Prostate gland (tissue), 2 donors: ENCODE measurements at regions not wholly inside any gene's neighbourhood (a gene's known extent, or its start where the extent isn't known, plus 50 kb on each side); places are given as distances from the start of the nearest gene placed in this dataset.

ENCODE experiments used
- DNase-seq: peaks from one replicate; pipeline ENCODE4 v3.0.0-alpha.2; 2019; ENCODE audit warnings: low spot score
- H3K27ac ChIP-seq, 2 donors: fragments of 200-600 bp; sonication (generic); 2 replicates each; pipeline ENCODE4 v1.5.1; 2017 to 2019
- H3K27me3 ChIP-seq: fragments of 200-600 bp; sonication (generic); replicated peaks from 2 replicates; pipeline ENCODE4 v1.5.1; 2019; ENCODE audit not compliant: insufficient read depth
- H3K36me3 ChIP-seq, 2 donors: fragments of 200-600 bp; sonication (generic); 1 replicate in 1 of 2; 2 replicates in 1 of 2; pipeline versions ENCODE4 v1.5.1 to v1.8.1; 2017 to 2019
- H3K4me1 ChIP-seq: fragments of 200-600 bp; sonication (generic); replicated peaks from 2 replicates; pipeline ENCODE4 v1.5.1; 2019
- H3K4me3 ChIP-seq, 2 donors: fragments of 200-600 bp; sonication (generic); 2 replicates each; pipeline ENCODE4 v1.5.1; 2017 to 2019
- H3K9me3 ChIP-seq: fragments of 200-600 bp; sonication (generic); 2 replicates; pipeline ENCODE4 v1.5.1; 2017
- POLR2A ChIP-seq: fragments of 450-650 bp; IDR thresholded peaks from one replicate; pipeline ENCODE4 v1.6.1; 2016; ENCODE audit warnings: antibody characterized with exemption, mild to moderate bottlenecking
- POLR2AphosphoS5 ChIP-seq: sonication (generic); formaldehyde crosslinking; IDR thresholded peaks from one replicate; pipeline ENCODE4 v1.6.1; 2017; ENCODE audit warnings: antibody characterized with exemption
- WGBS: methylation state at CpG from one replicate; pipeline ENCODE4 v1.1.5; 2018; 5-methylcytosine and 5-hydroxymethylcytosine counted together
- intact Hi-C: fragments of 100-400 bp; cut with DNase I; formaldehyde crosslinking; loops from one replicate; pipeline ENCODE4 v1.14.2; 2022
- TF ChIP-seq, protein P1 (sequence below), 4 experiments: fragments of 200-600 bp in 2 of 4; fragments of 450-650 bp in 2 of 4; sonication (generic) in 2 of 4; IDR thresholded peaks; 1 replicate in 3 of 4; 2 replicates in 1 of 4; pipeline ENCODE4 v1.5.1; 2016 to 2019; ENCODE audit warnings: antibody characterized with exemption in 4 of 4, mild to moderate bottlenecking in 2 of 4, moderate library complexity in 2 of 4

DNA sequence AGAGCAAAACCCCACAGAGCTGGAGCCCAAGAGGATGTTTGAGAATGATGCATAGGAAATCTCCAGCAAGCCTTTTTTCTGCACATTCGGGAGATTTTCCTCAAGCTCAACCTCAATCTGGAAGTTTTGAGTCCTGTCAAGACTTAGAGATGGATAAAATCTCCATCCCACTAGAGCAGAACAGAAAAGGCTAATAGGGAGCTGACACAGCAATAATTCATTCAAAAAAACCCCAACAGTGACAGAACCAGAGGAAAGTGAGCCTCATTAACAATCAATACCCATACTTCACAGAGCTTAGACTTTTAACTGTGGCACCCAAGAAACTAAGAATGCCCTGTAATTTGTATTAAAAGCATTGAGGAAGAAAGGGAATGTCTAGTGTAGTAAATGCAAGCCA, 115.9 kb upstream of the BDNF start:
- H3K9me3 ChIP-seq = no peaks in the 10 kb centered on the region
- TF ChIP-seq POLR2A = no peak
- TF ChIP-seq, protein P1, sequence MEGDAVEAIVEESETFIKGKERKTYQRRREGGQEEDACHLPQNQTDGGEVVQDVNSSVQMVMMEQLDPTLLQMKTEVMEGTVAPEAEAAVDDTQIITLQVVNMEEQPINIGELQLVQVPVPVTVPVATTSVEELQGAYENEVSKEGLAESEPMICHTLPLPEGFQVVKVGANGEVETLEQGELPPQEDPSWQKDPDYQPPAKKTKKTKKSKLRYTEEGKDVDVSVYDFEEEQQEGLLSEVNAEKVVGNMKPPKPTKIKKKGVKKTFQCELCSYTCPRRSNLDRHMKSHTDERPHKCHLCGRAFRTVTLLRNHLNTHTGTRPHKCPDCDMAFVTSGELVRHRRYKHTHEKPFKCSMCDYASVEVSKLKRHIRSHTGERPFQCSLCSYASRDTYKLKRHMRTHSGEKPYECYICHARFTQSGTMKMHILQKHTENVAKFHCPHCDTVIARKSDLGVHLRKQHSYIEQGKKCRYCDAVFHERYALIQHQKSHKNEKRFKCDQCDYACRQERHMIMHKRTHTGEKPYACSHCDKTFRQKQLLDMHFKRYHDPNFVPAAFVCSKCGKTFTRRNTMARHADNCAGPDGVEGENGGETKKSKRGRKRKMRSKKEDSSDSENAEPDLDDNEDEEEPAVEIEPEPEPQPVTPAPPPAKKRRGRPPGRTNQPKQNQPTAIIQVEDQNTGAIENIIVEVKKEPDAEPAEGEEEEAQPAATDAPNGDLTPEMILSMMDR (IDR thresholded peaks at IDR 0.05) = no peak
- no peak for TF ChIP-seq POLR2AphosphoS5
- no peaks in the 10 kb centered on the region for H3K4me1 ChIP-seq
- no peak overlapping the region for H3K27ac ChIP-seq
- intact Hi-C loops = no loop called here
- 95% methylated on average over 1 of the region's 1 CpG for WGBS
- no peaks in the 10 kb centered on the region for H3K36me3 ChIP-seq
- no peak for DNase-seq
- no peaks in the 10 kb centered on the region for H3K27me3 ChIP-seq
- no peak overlapping the region for H3K4me3 ChIP-seq

DNA sequence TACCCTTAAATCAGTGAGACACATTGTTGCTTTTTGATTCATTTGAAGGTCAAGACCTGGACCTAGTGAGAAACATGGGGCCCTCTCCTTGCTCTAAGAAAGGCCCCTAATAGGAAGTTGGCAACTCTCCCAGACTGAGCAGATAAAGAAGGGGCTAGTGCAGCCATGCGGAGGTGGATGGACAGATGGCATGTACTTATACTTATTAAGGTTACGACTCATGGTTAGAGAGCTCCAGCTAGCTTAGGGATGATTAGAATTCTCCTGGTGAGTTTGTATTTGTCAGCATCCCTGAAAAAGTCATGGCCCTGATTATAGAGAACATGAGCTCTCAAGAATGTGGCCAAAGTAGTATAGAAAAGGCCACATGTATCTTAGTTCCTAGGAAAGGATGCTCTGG, 112.1 kb upstream of the BDNF start:
- no peak overlapping the region for H3K4me3 ChIP-seq
- no peak for DNase-seq
- H3K27me3 ChIP-seq = no peaks in the 10 kb centered on the region
- intact Hi-C loops = no loop called here
- no peaks in the 10 kb centered on the region for H3K9me3 ChIP-seq
- no peaks in the 10 kb centered on the region for H3K4me1 ChIP-seq
- 81% methylated on average over 2 of the region's 2 CpGs for WGBS
- H3K27ac ChIP-seq = no peak overlapping the region
- TF ChIP-seq POLR2A (no peak), POLR2AphosphoS5 (no peak)
- TF ChIP-seq, protein P1 (IDR thresholded peaks at IDR 0.05) = no peak
- no peaks in the 10 kb centered on the region for H3K36me3 ChIP-seq

GRCh38 chr11:27807596-27807995, 107.3 kb upstream of the BDNF start:
- 61% methylated on average over 2 of the region's 2 CpGs for WGBS
- no peaks in the 10 kb centered on the region for H3K27me3 ChIP-seq
- no peak overlapping the region for H3K4me3 ChIP-seq
- H3K36me3 ChIP-seq = no peaks in the 10 kb centered on the region
- no peak overlapping the region for H3K27ac ChIP-seq
- no peaks in the 10 kb centered on the region for H3K9me3 ChIP-seq
- TF ChIP-seq POLR2AphosphoS5 = no peak
- TF ChIP-seq, protein P1 (IDR thresholded peaks at IDR 0.05) = no peak
- TF ChIP-seq POLR2A = no peak
- intact Hi-C loops = no loop called here
- no peak for DNase-seq
- no peaks in the 10 kb centered on the region for H3K4me1 ChIP-seq

DNA sequence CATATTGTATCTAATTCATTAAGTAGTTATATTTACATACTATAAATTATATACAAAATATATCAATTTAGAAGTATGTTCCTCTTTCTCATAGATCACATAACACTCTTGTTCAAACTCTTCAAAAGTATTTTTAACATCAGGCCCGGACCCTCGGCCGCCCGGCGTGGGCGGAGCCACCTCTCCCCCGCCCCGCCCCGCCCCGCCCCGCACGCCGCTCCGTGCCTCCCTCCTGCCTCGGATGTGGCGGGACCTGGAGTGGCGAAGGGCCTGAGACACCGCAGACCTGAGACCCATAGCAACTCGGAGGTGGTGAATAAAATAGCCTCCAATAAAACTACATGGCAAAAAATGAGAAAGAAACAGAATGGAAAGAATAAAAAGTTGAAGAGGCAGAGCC, 105.9 kb upstream of the BDNF start:
- Histone ChIP-seq H3K27me3 (no peaks in the 10 kb centered on the region), H3K27ac (no peak overlapping the region), H3K4me1 (no peaks in the 10 kb centered on the region), H3K36me3 (no peaks in the 10 kb centered on the region), H3K9me3 (no peaks in the 10 kb centered on the region), H3K4me3 (no peak overlapping the region)
- TF ChIP-seq POLR2A (no peak), POLR2AphosphoS5 (no peak)
- TF ChIP-seq, protein P1 (IDR thresholded peaks at IDR 0.05) = no peak
- DNase-seq = no peak
- WGBS = 61% methylated on average over 19 of the region's 19 CpGs
- intact Hi-C loops = no loop called here

DNA sequence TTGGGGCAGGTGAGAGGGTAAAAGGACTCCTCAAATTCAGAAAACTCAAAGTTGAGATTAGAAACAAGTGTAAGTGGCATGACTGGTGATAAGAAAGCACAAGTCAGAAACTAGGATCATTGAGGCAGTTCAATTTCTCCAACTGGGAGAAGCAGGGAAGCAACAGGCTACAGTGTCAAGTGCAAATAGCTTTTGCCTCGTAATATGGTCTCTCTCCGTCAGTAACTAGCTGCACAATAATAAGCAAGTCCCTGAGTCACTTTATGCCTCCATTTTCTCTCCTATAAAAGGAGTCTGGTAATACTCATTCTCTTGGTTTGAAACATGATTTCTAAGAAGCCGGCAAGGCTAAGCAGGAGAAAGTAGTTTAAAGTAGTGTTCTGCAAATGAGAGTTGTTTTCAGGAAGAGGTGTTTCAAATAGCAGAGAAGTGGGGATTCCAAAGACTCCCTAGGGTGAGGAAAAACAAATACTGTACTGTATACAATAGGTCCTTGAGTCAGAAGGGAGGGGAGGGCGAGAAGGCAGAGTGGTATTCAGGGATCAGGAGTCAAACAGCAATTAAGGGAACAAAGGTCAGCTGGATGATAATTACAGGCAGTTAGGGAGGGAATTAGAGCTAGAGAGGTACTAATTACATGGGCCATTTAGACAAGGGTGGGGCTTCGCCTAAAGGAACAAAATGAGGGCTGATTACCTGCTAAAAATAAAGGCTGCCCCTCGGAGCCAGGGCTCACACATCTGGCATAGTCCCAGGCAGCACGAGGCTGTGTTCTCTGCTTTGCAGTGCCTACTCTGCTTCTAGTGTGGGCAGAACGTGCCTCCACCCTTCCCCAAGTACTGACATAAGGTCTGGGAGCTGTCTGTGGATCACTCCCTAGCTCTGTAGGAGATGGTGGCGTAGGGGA, 96.0 kb upstream of the BDNF start:
- Histone ChIP-seq H3K27me3 (no peaks in the 10 kb centered on the region), H3K9me3 (no peaks in the 10 kb centered on the region), H3K4me3 (no peak overlapping the region), H3K4me1 (no peaks in the 10 kb centered on the region), H3K36me3 (no peaks in the 10 kb centered on the region), H3K27ac (no peak overlapping the region)
- intact Hi-C loops = no loop called here
- WGBS = 44% methylated on average over 9 of the region's 9 CpGs
- no peak for TF ChIP-seq POLR2A
- DNase-seq = no peak
